GM21367 (cell line): ENCODE measurements at regions not wholly inside any gene's neighbourhood (a gene's known extent, or its start where the extent isn't known, plus 50 kb on each side); places are given as distances from the start of the nearest gene placed in this dataset.

Experiments used
- ATAC-seq: cut with Tn5 transposase; IDR thresholded peaks from one replicate; pipeline ENCODE4 v1.9.1; 2021; ENCODE audit not compliant: unreplicated experiment

DNA sequence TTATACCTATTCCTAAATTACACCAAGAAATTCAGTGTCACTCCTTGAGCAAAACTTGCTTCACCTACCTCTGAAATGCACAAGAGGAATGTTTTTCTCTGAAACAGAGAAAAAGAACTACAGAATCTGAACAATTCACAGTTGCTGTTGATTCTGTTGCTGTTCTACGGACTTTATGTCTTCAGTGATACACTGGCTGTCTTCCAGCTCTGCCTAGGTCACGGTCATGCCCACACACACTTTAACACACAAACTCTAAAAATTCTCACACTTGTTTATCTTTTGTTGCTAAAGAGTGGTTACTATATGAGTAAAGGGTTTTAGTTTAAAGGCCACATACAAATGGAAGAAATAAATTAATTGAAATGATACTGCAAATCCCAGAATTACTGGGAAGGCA is 124.4 kb upstream of the SPRY2 start:
- ATAC-seq: no peak

DNA sequence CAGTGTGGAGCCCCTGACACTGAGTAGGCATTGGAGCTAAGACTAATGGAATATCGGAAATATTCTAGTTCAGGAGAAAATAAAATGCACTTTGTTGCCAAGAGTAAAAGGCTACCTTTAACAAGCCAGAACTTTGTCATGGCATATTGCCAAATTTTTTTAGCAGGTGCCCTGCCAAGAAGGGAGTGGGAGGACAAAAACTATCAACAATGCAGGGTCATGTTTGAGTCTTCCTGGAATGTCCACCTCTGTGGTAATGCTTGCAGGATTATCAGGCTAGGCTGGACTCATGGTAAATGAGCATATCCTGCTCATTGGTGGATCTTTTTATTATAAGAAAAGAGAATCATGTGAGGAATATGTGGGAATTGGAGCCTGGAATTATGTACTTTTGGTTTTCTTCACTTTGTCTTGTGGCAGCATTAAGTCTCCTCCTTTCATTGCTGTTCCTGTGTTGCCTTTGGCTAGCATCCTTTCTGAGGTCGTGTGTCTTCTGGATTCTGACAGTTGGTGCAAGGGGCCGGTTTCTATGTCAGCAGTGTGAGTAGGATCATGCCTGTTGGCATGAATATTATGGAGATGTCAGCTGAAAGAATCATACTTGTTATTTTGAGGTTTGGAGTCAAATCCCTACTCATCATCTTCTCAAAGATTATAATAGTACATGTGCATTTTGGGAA is 122.9 kb upstream of the SPRY2 start:
- no peak for ATAC-seq

DNA sequence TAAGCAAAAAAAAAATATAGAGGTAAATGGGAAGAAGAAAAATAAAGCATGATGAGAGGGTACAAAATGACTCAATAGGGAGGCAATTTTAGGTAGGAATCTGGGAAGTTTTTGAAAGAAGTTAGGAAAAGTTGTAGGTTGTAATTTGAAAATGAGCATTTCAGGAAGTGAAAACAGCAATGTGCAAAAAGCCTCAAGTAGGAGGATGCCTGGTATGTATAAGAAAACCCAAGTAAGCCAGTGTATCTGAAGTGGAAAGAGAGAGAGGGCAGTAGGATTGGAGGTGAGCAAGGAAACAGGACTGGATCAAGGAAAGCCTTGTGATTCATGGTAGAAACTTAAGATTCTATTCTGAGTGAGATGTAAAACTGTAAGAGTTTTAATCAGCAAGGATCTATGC is 121.6 kb upstream of the SPRY2 start:
- no peak for ATAC-seq

DNA sequence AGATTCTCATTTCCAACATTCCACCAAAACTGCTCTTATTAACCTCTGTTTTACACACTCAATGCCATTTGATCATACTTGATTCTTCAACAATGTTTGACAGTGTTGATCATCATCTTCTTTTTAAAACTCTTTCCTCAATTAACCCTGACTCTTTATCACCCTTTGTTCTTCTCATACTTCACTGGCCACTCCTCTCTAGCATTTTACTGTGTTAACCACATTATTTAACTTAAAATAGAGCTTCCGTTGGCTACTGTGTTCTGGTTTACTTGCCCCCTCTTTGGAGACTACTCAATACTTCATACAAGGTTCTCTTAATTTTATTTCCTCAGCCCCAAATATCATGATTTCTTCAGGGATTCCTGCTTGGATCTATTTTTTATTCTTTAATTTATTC is 121.1 kb upstream of the SPRY2 start:
- no peak for ATAC-seq

DNA sequence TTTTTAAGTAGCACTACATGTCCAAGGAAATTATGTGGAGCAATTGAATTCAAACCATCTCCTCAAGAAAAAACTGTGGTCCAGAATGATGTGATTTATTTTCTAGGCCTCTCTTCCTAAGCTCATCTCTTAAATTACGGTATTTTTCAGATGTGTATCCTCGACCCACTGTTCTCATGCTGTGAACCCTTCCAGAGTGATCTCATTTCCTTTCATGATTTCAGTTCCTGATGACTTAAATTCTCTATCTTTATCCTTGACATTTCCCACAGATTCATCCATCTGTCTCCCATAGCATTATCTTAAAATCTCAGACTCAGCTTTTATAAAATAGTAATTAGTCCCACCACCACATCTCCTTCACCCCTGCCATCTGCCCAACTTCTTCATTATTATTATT is 117.6 kb upstream of the SPRY2 start:
- ATAC-seq: no peak

DNA sequence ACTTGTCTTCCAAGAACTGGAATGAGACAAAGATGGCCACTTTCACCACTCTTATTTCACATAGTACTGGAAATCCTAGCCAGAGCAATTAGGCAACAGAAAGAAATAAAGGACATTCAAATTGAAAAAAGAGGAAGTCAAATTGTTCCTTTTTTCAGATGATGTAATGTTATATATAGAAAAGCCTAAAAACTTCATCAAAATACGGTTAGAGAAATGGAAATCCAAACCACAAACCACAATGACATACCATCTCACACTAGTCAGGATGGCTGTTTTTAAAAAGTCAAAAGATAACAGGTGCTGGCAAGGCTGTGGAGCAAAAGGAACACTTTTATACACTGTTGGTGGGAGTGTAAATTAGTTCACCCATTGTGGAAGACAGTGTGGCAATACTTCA is 113.3 kb upstream of the SPRY2 start:
- ATAC-seq: peak; percentile 81

DNA sequence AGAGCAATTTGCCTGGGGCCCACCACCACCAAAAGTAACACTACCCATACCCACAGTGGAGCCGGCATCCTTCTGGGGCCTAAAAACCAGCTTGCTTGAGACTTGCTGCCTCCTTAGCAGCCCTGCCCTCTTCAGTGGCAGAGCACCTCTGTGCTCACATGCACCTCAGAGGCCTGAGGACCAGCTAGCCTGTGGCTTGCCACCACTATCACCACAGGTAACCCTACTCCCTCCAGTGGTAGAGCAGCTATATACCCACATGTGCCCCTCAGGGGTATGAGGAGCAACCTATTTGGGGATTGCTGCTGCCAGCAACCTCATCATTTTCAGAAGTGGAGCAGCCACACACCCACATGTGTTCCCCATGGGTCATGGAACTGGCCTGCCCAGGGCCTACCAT is 111.4 kb upstream of the SPRY2 start:
- no peak for ATAC-seq

DNA sequence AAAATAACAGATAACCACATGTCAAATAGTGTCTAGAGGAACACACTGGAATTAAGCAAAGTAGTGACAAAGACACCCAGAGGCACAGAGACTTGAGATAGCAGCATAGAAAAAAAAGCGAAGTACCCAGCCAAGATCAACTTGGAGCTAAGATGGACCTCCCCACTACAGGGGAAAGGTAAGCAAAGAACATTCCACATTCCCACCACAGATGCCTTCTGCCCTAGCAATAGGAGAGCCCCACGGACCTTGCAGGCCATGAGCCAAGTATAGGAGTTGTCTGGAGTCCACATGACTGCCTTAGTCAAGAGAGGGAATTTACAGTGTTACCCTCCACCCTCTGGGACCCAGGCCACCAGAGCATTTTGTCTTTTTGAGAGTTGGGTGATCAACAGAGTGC is 110.7 kb upstream of the SPRY2 start:
- no peak for ATAC-seq

DNA sequence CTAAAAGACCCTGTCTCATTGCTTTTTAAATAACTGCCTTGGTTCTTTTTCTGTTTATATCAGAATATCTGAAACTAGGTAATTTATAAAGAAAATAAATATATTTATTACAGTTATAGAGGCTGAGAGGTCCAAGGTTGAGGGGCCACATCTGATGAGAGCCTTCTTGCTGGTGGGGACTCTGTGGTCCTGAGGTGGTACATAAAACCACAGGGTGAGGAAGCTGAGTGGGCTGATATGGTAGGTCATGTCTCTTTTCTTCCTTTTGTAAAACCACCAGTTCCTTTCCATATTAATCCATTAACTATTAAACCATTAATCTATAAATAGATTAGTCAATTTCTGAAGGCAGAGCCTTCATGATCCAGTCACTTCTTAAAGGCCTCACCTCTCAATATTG is 109.5 kb upstream of the SPRY2 start:
- no peak for ATAC-seq

DNA sequence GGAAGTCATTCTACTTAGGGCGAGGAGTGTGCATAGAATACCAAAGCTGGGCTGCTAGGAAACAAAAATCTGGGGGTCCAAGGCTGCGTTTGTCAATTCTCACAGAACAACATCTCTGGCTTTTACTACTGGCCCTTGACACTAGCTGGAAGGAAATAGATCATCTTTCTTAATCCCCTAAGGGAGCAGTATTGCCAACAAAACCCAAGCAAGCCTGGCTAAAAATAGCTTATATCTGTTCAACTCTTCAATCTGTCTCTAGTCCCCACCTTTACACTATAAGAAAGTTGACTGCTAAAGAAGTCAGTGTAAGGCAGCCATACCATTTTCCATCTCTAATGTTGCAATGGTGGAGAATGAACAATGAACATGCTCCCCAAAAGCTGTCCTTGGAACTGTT is 107.8 kb upstream of the SPRY2 start:
- ATAC-seq: no peak

DNA sequence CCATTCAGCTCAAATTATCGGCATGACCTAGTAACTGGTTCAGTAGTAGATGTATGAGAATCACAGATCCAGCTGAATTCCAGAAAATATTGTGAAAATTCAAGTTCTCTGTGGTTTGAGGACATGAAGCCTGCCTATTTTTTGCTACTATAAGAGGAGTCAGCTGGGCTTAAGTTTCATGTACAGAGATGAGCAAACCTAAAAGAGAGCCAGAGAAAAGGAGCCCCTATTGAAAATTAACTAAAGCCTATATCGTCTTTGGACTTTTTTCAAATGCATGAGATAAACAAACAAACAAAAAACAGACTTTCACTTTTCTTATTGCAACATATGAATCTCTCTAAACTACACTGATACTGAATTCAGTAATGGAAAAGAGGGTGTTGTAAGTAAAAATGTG is 106.8 kb upstream of the SPRY2 start:
- no peak for ATAC-seq

DNA sequence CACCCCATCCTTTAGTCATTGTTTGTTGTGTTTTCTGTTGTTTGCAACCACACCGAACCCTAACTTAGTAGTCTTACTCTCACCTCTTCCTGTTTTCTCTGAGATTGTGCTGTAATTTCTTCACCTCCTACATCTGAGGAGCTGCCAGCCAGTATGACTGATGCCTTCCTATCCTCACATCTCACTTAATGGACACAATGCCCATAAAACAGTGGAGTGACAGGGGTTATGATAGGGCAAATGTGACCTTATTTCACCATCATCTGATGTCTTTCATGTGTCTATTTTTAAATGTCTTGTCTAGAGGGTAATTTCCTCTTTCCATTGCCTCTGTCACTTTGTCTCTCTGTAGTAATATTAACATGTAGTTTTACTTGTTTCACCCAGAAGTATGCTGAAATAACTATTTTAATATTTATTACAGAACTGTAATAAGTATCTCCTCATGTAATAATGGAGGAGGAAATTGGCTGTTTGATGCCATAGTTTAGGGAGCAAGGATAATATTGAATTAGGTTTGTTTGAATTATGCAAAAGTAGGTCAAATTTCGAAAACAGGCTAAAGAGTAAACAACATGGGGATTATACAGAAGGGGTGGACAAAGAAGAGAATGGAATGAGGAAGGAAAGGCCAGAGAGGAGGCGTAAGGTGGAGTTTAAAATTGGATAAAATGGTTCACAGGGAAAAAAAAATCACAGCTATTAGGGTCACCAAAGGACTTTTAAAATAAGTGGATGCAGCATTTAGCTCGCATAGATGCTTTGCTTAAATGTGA is 103.5 kb upstream of the SPRY2 start:
- ATAC-seq: no peak

DNA sequence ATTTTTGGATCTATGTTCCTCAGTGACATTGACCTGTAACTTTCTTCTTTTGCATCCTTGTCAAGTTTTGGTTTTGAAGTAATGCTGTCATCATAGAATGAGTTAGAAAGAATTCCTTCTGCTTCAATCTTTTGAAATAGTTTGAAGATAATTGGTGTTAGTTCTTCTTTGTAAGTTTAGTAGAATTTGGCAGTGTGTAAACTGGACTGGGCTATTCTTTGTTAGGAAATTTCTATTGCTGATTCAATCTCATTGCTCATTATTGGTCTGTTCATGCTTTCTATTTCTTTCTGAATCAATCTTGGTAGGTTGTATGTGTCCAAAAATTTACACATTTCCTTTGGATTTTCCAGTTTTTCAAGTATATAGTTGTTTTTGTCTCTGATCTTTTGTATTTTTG is 101.7 kb upstream of the SPRY2 start:
- no peak for ATAC-seq

DNA sequence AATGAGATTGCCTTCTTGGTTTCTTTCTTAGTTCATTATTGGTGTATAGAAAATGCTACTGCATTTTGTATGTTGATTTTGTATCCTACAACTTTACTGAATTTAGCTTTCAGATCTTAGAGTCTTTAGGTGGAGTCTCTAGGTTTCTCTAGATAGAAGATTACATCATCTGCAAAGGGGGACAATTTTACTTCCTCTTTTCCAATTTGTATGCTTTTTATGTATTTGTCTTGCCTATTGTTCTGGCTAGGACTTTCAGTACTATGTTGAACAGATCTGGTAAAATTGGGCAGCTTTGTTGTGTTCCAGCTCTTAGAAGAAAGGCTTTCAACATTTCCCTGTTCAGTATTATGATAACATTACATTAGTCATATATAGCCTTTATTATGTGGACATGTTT is 101.0 kb upstream of the SPRY2 start:
- peak; percentile 65 for ATAC-seq

DNA sequence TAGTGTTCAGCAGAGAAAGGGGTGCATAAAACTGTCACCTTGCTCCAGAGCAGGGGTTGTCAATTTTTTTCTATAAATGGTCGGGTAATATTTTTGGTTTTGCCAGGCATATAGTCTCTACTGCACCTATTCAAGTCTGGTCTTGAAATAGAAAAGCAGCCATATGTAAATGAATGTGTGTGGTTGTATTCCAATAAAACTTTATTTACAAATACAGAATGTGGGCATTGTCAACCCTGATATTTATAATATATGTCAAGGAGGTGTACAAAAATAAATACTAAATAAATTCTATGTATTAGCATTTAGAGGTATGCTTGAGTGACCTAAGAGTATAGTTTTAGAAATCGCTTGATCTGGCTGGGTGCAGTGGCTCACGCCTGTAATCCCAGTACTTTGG is 97.6 kb upstream of the SPRY2 start:
- ATAC-seq: no peak

DNA sequence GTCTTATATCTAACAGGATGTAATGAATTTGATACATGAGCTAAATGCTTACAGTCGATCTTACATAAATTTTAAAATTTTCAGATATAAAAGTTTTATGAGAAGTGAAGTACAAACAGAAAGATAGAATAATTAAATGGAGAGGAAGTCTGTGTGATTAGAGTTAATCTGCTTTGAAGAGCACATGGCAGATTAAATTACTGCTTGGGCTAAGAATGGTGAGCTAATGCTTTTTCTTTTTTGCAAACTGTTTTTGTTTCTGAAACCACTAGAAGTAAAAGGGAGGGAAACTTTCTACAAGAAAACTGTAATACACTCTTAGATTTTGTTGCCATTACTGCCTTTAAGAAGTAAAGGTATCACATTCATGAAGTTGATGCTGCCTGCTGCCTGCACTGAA is 96.3 kb upstream of the SPRY2 start:
- no peak for ATAC-seq

DNA sequence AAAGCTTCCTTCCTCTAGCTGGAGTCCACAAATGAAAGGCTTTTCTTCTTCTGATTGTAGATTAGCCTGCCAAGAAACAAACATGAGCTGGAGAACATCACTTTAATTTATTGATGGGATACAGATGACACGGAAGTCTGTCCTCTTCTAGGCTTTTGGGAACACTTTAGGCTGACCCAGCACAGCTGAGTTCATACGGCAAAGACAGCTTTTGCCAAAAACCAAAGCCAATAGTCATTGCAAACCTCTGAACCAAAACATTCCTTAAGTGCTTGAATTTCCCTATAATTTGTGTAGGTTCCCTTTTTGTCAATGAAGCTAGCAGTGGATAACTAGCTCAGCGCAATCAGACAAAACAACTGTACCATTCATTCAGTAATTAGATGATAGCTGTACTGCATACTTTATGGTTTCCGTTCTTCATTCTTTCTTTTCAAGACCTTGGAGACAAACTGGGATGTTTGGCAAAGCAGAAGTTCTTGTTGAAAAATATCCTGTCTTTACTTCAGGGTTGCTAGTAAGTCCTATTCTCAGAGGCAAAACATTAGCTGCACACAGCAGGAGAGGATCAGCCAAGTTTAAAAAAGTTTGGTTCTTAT is 95.7 kb upstream of the SPRY2 start:
- no peak for ATAC-seq

DNA sequence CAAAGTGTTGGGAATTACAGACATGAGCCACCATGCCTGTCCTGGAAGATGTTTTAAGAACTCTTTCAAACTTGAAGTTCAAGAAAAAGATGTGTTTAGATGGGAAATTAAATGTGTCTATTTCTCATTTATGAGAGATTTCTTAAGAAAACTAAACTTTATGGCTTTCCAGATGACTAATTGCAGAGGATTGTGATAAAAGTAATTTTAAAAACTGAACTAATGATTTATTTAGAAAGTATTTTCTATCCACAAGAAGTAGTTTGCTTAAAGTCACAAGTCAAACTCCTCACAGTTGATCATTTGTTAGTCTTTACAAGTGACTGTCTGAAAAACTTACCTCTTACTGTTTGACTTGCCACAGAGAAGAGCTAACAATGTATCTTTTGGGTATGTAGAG is 89.6 kb upstream of the SPRY2 start:
- no peak for ATAC-seq

DNA sequence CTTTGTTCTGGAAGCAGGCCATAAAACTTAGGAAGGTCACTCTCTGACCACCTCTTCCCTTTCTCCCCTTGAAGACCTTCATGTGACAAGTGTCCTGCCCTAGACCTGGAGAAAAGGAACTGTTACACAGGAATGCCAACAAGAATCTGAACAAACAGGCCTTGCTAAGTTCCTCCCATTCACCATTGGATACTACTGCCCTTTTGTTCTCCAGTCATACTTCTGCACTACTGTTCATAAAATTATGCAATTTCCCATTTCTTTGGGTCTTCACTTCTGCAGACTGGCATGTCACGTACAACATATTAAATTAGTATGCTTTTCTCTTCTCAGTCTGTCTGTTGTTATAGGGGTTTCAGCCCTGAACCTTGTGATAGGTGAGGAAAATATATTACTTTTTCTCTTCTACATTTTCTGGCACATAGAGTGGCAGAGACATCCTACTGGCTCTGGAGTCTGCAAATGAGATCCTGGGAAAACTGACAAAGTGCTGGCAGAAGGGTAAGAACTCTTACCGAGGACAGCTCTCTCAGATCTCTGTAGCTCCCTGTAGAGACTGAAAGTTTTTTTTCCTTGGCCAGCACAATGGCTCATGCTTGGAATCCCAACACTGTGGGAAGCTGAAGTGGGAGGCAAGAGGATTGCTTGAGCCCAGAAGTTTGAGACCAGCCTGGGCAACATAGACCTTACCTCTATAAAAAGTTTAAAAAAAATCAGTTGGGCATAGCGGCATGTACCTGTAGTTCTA is 87.6 kb upstream of the SPRY2 start:
- ATAC-seq: no peak

DNA sequence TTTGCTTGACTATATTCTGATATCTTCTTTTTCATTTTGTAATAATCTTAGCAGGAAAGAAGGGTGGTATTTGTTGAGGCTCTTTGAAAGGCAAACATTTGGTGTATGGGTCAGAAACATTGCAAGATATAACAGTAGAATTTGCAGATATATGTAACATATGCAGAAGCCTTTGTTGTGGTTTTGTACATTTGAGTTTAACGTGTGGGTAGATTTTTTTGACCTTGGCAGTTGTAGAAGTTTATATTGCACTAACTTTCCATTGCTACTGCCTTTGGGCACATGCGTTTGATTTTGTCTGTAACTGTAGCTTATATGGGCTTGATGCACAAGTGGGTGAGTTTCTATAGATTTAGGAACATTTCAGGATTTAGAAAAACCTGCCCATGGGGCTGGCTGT is 78.5 kb upstream of the SPRY2 start:
- no peak for ATAC-seq

DNA sequence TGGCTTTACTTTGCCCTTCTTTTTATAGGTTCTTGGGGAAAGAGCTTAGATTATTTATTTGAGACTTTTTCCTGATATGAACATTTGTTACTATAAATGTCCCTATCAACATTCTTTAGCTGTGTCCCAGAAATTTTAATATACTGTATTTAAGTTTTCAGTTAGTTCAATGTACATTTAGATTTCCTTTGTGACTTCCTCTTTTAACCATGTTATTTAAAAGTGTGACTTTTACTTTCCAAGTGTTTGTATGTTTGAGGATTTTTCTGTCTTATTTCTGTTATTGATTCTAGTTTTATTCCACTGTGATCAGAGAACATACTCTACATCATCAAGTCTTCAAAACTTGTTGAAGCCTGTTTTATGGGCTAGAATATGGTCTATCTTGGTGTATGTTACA is 72.7 kb upstream of the SPRY2 start:
- ATAC-seq: no peak

DNA sequence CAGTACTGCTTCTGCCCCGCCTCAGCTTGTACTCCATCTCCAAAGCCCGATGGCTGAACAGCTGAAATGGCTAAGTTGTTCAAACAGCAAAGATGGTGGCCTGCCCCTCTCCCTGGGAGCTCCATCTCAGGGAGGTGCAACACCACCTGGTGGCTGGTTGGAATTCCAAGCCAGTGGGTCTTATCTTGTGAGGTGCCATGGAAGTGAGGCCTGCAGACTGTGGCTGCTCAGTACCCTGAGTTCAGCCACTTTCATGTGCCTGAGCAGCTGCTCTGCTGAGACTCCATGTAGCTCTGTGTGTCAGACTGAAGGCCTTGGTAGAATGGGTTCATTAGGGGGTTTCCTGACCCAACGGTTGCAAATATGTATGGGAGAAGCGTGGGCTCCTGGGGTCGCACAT is 67.3 kb upstream of the SPRY2 start:
- ATAC-seq: no peak
